ENCODE measurements at regions not wholly inside any gene's neighbourhood (a gene's known extent, or its start where the extent isn't known, plus 50 kb on each side); places are given as distances from the start of the nearest gene placed in this dataset.

DNA sequence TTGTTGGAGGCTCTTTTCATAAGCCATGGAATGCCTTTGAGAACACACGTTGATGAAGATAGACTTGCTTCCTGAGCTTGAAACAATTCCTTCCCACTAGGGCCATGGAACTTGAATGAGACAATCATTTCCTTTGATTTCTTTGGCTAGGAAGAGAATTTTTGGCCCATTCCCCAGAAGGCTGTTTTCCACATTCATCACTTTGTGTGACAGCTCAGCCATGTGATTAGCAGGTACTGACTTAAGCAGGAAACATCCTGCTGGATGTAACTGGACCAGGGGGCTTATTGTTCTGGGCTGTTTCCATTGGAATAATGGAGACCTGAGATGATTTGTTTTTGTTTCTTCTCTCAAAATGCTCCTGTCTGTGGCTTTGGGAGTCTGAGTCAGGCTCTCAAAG, 469.8 kb upstream of the SEL1L start:
- TF ChIP-seq, protein P1, sequence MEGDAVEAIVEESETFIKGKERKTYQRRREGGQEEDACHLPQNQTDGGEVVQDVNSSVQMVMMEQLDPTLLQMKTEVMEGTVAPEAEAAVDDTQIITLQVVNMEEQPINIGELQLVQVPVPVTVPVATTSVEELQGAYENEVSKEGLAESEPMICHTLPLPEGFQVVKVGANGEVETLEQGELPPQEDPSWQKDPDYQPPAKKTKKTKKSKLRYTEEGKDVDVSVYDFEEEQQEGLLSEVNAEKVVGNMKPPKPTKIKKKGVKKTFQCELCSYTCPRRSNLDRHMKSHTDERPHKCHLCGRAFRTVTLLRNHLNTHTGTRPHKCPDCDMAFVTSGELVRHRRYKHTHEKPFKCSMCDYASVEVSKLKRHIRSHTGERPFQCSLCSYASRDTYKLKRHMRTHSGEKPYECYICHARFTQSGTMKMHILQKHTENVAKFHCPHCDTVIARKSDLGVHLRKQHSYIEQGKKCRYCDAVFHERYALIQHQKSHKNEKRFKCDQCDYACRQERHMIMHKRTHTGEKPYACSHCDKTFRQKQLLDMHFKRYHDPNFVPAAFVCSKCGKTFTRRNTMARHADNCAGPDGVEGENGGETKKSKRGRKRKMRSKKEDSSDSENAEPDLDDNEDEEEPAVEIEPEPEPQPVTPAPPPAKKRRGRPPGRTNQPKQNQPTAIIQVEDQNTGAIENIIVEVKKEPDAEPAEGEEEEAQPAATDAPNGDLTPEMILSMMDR (tag by site-specific recombination; IDR thresholded peaks at IDR 0.05) = no peak
- TF ChIP-seq ZNF791 (tag by site-specific recombination; IDR thresholded peaks at IDR 0.05) (no peak), BCL11B (tag by site-specific recombination; IDR thresholded peaks at IDR 0.05; ENCODE audit: low read depth) (no peak), ZNF555 (tag by site-specific recombination; conservative IDR thresholded peaks at IDR 0.05) (no peak), RBAK (tag by site-specific recombination; IDR thresholded peaks at IDR 0.05) (no peak), ZNF311 (tag by site-specific recombination; IDR thresholded peaks at IDR 0.05; ENCODE audit: borderline replicate concordance) (no peak)
- TF ChIP-seq, protein P2, sequence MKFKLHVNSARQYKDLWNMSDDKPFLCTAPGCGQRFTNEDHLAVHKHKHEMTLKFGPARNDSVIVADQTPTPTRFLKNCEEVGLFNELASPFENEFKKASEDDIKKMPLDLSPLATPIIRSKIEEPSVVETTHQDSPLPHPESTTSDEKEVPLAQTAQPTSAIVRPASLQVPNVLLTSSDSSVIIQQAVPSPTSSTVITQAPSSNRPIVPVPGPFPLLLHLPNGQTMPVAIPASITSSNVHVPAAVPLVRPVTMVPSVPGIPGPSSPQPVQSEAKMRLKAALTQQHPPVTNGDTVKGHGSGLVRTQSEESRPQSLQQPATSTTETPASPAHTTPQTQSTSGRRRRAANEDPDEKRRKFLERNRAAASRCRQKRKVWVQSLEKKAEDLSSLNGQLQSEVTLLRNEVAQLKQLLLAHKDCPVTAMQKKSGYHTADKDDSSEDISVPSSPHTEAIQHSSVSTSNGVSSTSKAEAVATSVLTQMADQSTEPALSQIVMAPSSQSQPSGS (tag by site-specific recombination; IDR thresholded peaks at IDR 0.05; ENCODE audit: low read depth) = no peak
- TF ChIP-seq, protein P3, sequence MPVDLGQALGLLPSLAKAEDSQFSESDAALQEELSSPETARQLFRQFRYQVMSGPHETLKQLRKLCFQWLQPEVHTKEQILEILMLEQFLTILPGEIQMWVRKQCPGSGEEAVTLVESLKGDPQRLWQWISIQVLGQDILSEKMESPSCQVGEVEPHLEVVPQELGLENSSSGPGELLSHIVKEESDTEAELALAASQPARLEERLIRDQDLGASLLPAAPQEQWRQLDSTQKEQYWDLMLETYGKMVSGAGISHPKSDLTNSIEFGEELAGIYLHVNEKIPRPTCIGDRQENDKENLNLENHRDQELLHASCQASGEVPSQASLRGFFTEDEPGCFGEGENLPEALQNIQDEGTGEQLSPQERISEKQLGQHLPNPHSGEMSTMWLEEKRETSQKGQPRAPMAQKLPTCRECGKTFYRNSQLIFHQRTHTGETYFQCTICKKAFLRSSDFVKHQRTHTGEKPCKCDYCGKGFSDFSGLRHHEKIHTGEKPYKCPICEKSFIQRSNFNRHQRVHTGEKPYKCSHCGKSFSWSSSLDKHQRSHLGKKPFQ (tag by site-specific recombination; IDR thresholded peaks at IDR 0.05) = no peak
